Body of pancreas (tissue), 4 donors: ENCODE measurements at regions not wholly inside any gene's neighbourhood (a gene's known extent, or its start where the extent isn't known, plus 50 kb on each side); places are given as distances from the start of the nearest gene placed in this dataset.

Experiments
- CTCF ChIP-seq, 7 experiments: fragments of 450-650 bp in 4 of 7; fragments of 200-600 bp in 3 of 7; sonication (generic) in 3 of 7; IDR thresholded peaks; one replicate each; pipeline ENCODE4 v1.5.1; 2016 to 2019; ENCODE audit warnings: antibody characterized with exemption in 7 of 7
- POLR2A ChIP-seq, 3 donors: fragments of 450-650 bp; IDR thresholded peaks; one replicate each; pipeline ENCODE4 v1.6.1; 2016; ENCODE audit warnings: antibody characterized with exemption in 3 of 3, mild to moderate bottlenecking in 2 of 3

- TF ChIP-seq POLR2A (IDR thresholded peaks at IDR 0.05) (no peak), CTCF (IDR thresholded peaks at IDR 0.05) (no peak)
These were observed 937.3 kb upstream of the ARRDC3 start for GRCh38 chr5:92320446-92320845.
